ENCODE measurements at regions not wholly inside any gene's neighbourhood (a gene's known extent, or its start where the extent isn't known, plus 50 kb on each side); places are given as distances from the start of the nearest gene placed in this dataset.

GRCh38 chr2:192467953-192468660 is 273.4 kb upstream of the TMEFF2 start:
- no peak for TF ChIP-seq ZBTB7A (IDR thresholded peaks at IDR 0.05; ENCODE audit: low read depth)
- TF ChIP-seq TAF1 (IDR thresholded peaks at IDR 0.05; ENCODE audit: low read depth) = no peak
- no peak for TF ChIP-seq EGR1 (IDR thresholded peaks at IDR 0.05)

DNA sequence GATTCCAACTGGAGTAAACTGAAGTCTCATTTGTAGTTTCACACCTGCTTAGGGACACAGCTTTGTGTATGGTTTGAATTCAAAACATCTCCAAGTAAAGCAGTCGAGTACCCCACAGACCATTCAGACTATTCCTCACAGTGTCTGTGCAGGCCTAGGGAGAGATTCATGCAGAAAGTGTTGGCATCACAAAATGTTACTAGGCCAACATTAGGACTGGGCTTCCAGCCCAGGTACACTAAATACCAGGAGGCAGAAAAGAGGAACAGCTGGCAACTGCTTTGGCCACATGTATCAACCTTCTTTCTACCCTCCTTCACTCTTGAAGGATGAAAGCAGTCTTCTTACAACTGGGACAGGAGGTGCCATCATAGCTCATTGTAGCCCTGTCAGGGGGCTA is 270.4 kb upstream of the TMEFF2 start:
- TF ChIP-seq FOXM1 (IDR thresholded peaks at IDR 0.05; ENCODE audit: borderline replicate concordance, low read depth) (no peak), YY1 (IDR thresholded peaks at IDR 0.05; ENCODE audit: low read depth) (no peak), ZBTB7A (IDR thresholded peaks at IDR 0.05; ENCODE audit: low read depth) (no peak), MAX (IDR thresholded peaks at IDR 0.05) (no peak), CEBPB (IDR thresholded peaks at IDR 0.05) (no peak), USF1 (IDR thresholded peaks at IDR 0.05) (no peak), CREB1 (IDR thresholded peaks at IDR 0.05; ENCODE audit: low read depth) (no peak)

DNA sequence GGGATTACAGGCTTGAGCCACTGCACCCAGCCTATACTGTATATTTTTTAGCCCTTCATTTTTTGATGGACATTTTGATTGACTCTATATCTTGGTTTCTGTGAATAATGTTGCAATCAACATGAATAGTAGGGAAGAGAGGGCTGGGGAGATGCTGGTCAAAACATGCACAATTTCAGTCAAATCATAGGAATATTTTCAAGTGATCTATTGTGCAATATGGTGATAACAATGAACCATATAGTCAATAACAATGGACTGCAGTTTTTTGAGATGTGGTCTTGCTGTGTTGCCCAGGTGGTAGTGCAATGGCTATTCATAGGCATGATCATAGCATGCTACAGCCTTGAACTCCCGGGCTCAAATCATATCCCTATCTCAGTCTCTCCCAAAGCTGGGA is 264.7 kb upstream of the TMEFF2 start:
- TF ChIP-seq CREB1 (IDR thresholded peaks at IDR 0.05; ENCODE audit: low read depth) = no peak
- TF ChIP-seq FOXM1 (IDR thresholded peaks at IDR 0.05; ENCODE audit: borderline replicate concordance, low read depth) = no peak
- no peak for TF ChIP-seq USF1 (IDR thresholded peaks at IDR 0.05)
- TF ChIP-seq EGR1 (IDR thresholded peaks at IDR 0.05) = no peak
- TF ChIP-seq CEBPB (IDR thresholded peaks at IDR 0.05) = no peak
- no peak for TF ChIP-seq MAX (IDR thresholded peaks at IDR 0.05)
- TF ChIP-seq TEAD4 (IDR thresholded peaks at IDR 0.05) = no peak
- no peak for TF ChIP-seq YY1 (IDR thresholded peaks at IDR 0.05; ENCODE audit: low read depth)
- TF ChIP-seq RAD21 (IDR thresholded peaks at IDR 0.05; ENCODE audit: low read depth) = no peak
- TF ChIP-seq TCF12 (IDR thresholded peaks at IDR 0.05; ENCODE audit: low read depth) = no peak
- no peak for TF ChIP-seq EP300 (IDR thresholded peaks at IDR 0.05; ENCODE audit: borderline replicate concordance)
- TF ChIP-seq TAF1 (IDR thresholded peaks at IDR 0.05; ENCODE audit: low read depth) = no peak
- no peak for TF ChIP-seq ZBTB7A (IDR thresholded peaks at IDR 0.05; ENCODE audit: low read depth)
- TF ChIP-seq NFIC (IDR thresholded peaks at IDR 0.05) = no peak

- TF ChIP-seq CREB1 (IDR thresholded peaks at IDR 0.05; ENCODE audit: low read depth) = no peak
- no peak for TF ChIP-seq TEAD4 (IDR thresholded peaks at IDR 0.05)
- no peak for TF ChIP-seq CEBPB (IDR thresholded peaks at IDR 0.05)
- no peak for TF ChIP-seq MAX (IDR thresholded peaks at IDR 0.05)
- no peak for TF ChIP-seq FOXM1 (IDR thresholded peaks at IDR 0.05; ENCODE audit: borderline replicate concordance, low read depth)
- TF ChIP-seq NFIC (IDR thresholded peaks at IDR 0.05) = no peak
- no peak for TF ChIP-seq TAF1 (IDR thresholded peaks at IDR 0.05; ENCODE audit: low read depth)
- TF ChIP-seq REST (IDR thresholded peaks at IDR 0.05; ENCODE audit: low read depth) = no peak
Measured at GRCh38 chr2:192448881-192449280, 254.1 kb upstream of the TMEFF2 start.

GRCh38 chr2:192444286-192444838 is 249.6 kb upstream of the TMEFF2 start:
- no peak for TF ChIP-seq EGR1 (IDR thresholded peaks at IDR 0.05)
- TF ChIP-seq TCF12 (IDR thresholded peaks at IDR 0.05; ENCODE audit: low read depth) = no peak
- TF ChIP-seq FOXM1 (IDR thresholded peaks at IDR 0.05; ENCODE audit: borderline replicate concordance, low read depth) = no peak

- TF ChIP-seq TAF1 (IDR thresholded peaks at IDR 0.05; ENCODE audit: low read depth) = no peak
- TF ChIP-seq NFIC (IDR thresholded peaks at IDR 0.05) = no peak
- TF ChIP-seq YY1 (IDR thresholded peaks at IDR 0.05; ENCODE audit: low read depth) = no peak
- no peak for TF ChIP-seq CEBPB (IDR thresholded peaks at IDR 0.05)
- no peak for TF ChIP-seq REST (IDR thresholded peaks at IDR 0.05; ENCODE audit: low read depth)
- TF ChIP-seq RAD21 (IDR thresholded peaks at IDR 0.05; ENCODE audit: low read depth) = no peak
- TF ChIP-seq USF1 (IDR thresholded peaks at IDR 0.05) = no peak
- no peak for TF ChIP-seq ZBTB7A (IDR thresholded peaks at IDR 0.05; ENCODE audit: low read depth)
Measured at GRCh38 chr2:192443831-192444230, 249.1 kb upstream of the TMEFF2 start.
